ENCODE measurements at regions not wholly inside any gene's neighbourhood (a gene's known extent, or its start where the extent isn't known, plus 50 kb on each side); places are given as distances from the start of the nearest gene placed in this dataset.

- no peaks in the 10 kb centered on the region for H3K4me1 Mint-ChIP-seq (ENCODE audit: unreplicated experiment)
- DNase-seq (ENCODE audit: extremely low spot score, unreplicated experiment) = no peak
- peaks cover 12% of the 10 kb centered on the region for H3K27me3 Mint-ChIP-seq
- TF ChIP-seq CTCF (conservative IDR thresholded peaks at IDR 0.05) = no peak
- no peak overlapping the region for H3K4me3 Mint-ChIP-seq
- H3K36me3 Mint-ChIP-seq = no peaks in the 10 kb centered on the region
- H3K9me3 Mint-ChIP-seq = no peaks in the 10 kb centered on the region
- no peak overlapping the region for H3K27ac Mint-ChIP-seq
Observed at GRCh38 chr10:90674461-90674860, 183.4 kb downstream of the HTR7 start.

- Mint-ChIP-seq H3K36me3 (no peaks in the 10 kb centered on the region), H3K27ac (no peak overlapping the region), H3K9me3 (no peaks in the 10 kb centered on the region), H3K27me3 (peaks cover 16% of the 10 kb centered on the region), H3K4me1 (ENCODE audit: unreplicated experiment) (no peaks in the 10 kb centered on the region), H3K4me3 (no peak overlapping the region)
- no peak for TF ChIP-seq CTCF (conservative IDR thresholded peaks at IDR 0.05)
- no peak for DNase-seq (ENCODE audit: extremely low spot score, unreplicated experiment)
Observed at GRCh38 chr10:90674928-90675327, 182.9 kb downstream of the HTR7 start.

GRCh38 chr10:90675621-90676020 is 182.2 kb downstream of the HTR7 start:
- no peak for DNase-seq (ENCODE audit: extremely low spot score, unreplicated experiment)
- Mint-ChIP-seq H3K36me3 (no peaks in the 10 kb centered on the region), H3K4me3 (no peak overlapping the region), H3K9me3 (no peaks in the 10 kb centered on the region), H3K27ac (no peak overlapping the region), H3K4me1 (ENCODE audit: unreplicated experiment) (no peaks in the 10 kb centered on the region), H3K27me3 (peaks cover 16% of the 10 kb centered on the region)
- no peak for TF ChIP-seq CTCF (conservative IDR thresholded peaks at IDR 0.05)

Measured in type B pancreatic cell (in vitro differentiated cells).